Body of pancreas (tissue), 4 donors: ENCODE measurements at regions not wholly inside any gene's neighbourhood (a gene's known extent, or its start where the extent isn't known, plus 50 kb on each side); places are given as distances from the start of the nearest gene placed in this dataset.

Source experiments
- POLR2A ChIP-seq, 3 donors: fragments of 450-650 bp; IDR thresholded peaks; one replicate each; pipeline ENCODE4 v1.6.1; 2016; ENCODE audit warnings: antibody characterized with exemption in 3 of 3, mild to moderate bottlenecking in 2 of 3
- TF ChIP-seq, protein P1 (sequence below), 7 experiments: fragments of 450-650 bp in 4 of 7; fragments of 200-600 bp in 3 of 7; sonication (generic) in 3 of 7; IDR thresholded peaks; one replicate each; pipeline ENCODE4 v1.5.1; 2016 to 2019; ENCODE audit warnings: antibody characterized with exemption in 7 of 7

DNA sequence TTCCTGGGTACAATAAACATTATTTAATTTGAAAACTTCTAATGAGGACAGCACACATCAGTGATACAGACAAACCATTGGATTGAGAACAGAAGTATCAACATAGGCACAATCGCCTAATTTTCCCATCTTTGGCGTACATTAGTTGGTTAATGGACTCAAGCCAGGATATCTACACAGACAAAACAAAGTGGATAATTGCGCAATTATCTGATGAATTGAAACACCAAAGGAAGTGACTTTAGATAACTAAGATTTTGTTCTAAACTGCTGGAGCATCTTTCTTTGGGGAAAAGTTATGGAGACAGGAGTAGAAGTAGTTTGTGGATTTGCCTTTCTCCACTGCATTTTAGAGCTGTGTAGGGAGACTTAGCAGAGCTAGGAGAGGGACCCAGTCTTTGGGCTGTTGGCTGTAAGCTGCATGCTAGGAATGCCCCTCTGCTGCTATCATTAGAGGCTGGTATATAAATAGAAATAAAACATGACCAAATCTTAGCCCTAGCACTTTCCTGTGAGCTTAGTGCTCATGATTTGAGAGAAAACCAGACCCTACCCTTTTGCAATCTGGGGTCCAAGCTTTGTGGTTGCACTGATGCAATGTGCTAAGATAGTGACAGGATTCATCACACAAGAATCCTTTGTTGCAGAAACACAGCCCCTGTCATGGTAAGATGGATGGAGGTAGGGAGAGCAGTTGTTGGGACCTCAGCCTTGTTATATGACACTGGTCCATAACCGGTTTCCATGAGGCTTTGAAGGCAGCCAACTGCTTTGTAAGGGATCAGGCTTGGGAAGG lies 264.5 kb upstream of the PIK3C3 start:
- TF ChIP-seq, protein P1, sequence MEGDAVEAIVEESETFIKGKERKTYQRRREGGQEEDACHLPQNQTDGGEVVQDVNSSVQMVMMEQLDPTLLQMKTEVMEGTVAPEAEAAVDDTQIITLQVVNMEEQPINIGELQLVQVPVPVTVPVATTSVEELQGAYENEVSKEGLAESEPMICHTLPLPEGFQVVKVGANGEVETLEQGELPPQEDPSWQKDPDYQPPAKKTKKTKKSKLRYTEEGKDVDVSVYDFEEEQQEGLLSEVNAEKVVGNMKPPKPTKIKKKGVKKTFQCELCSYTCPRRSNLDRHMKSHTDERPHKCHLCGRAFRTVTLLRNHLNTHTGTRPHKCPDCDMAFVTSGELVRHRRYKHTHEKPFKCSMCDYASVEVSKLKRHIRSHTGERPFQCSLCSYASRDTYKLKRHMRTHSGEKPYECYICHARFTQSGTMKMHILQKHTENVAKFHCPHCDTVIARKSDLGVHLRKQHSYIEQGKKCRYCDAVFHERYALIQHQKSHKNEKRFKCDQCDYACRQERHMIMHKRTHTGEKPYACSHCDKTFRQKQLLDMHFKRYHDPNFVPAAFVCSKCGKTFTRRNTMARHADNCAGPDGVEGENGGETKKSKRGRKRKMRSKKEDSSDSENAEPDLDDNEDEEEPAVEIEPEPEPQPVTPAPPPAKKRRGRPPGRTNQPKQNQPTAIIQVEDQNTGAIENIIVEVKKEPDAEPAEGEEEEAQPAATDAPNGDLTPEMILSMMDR (IDR thresholded peaks at IDR 0.05) = no peak
- TF ChIP-seq POLR2A (IDR thresholded peaks at IDR 0.05) = no peak
